BE2C (cell line): ENCODE measurements at regions not wholly inside any gene's neighbourhood (a gene's known extent, or its start where the extent isn't known, plus 50 kb on each side); places are given as distances from the start of the nearest gene placed in this dataset.

ENCODE experiments used
- DNase-seq: peaks from one replicate; pipeline ENCODE4 v3.0.0-alpha.2; 2020
- H3K27me3 ChIP-seq: fragments of 250-450 bp; sonication (Bioruptor Pico); 2 replicates; pipeline ENCODE4 v1.5.1; 2020; ENCODE audit warnings: mild to moderate bottlenecking
- H3K36me3 ChIP-seq: fragments of 250-450 bp; sonication (Bioruptor Pico); 2 replicates; pipeline ENCODE4 v1.5.1; 2020; ENCODE audit warnings: mild to moderate bottlenecking
- H3K4me1 ChIP-seq: fragments of 250-450 bp; sonication (Bioruptor Pico); 2 replicates; pipeline ENCODE4 v1.5.1; 2020
- H3K4me3 ChIP-seq: 2 replicates; pipeline ENCODE4 v1.5.1; 2011; ENCODE audit warnings: low read depth, low read length
- H3K9me3 ChIP-seq: fragments of 250-450 bp; sonication (Bioruptor Pico); 2 replicates; pipeline ENCODE4 v1.5.1; 2020
- CTCF ChIP-seq: IDR thresholded peaks from 2 replicates; pipeline ENCODE4 v1.5.1; 2012; ENCODE audit warnings: mild to moderate bottlenecking, low read depth, low read length

DNA sequence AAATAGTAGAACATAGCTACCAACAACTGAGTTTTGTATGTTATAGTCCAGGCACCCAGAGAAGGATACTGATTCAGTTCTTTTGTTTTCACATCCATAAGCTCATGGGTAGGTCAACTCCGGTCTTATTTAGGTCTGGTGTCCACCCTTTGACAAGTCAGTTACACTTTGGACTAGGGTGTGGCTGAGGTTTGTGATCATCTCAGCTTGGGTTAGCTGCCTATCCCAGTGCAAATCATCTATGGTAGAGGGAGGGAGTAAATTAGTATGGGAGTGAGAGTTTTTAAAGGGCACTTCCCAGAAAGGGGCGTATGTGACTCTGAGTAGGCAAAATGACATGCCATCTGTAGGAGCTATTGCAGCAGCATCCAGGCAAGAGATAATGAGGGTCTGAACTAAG is 66.1 kb downstream of the TANC2 start:
- Histone ChIP-seq H3K9me3 (no peaks in the 10 kb centered on the region), H3K4me1 (peaks cover 11% of the 10 kb centered on the region), H3K36me3 (peaks cover 8% of the 10 kb centered on the region; the same call in 1 of the 2 replicates), H3K4me3 (no peak overlapping the region), H3K27me3 (no peaks in the 10 kb centered on the region)
- no peak for TF ChIP-seq CTCF
- DNase-seq: no peak

DNA sequence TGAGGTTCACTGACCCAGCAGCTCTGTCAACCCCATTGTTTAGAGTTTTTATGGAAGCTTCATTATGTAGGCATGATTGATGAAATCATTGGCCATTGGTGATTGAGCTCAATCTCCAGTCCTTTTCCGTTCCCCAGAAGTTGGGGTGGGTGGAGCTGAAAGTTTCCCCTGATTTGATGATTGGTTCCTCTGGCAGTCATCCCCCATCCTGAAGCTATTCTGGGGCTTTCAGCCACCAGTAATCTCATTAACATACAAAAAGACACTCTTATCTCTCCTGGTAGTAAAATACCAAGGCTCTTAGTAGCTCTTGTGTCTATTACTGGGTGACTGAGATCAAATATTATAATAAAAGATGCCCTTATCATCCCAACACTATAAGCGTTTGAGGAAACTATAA is 67.1 kb downstream of the TANC2 start:
- Histone ChIP-seq H3K9me3 (no peaks in the 10 kb centered on the region), H3K36me3 (peaks cover 8% of the 10 kb centered on the region; the same call in 1 of the 2 replicates), H3K4me3 (no peak overlapping the region), H3K27me3 (no peaks in the 10 kb centered on the region), H3K4me1 (peaks cover 11% of the 10 kb centered on the region)
- no peak for TF ChIP-seq CTCF
- DNase-seq: no peak

GRCh38 chr17:63035271-63035670 is 69.2 kb downstream of the TANC2 start:
- TF ChIP-seq CTCF: no peak
- Histone ChIP-seq H3K9me3 (no peaks in the 10 kb centered on the region), H3K4me1 (peaks cover 15% of the 10 kb centered on the region), H3K27me3 (no peaks in the 10 kb centered on the region), H3K4me3 (no peak overlapping the region), H3K36me3 (peaks cover 8% of the 10 kb centered on the region; the same call in 1 of the 2 replicates)
- no peak for DNase-seq

- DNase-seq: no peak
- Histone ChIP-seq H3K4me1 (peaks cover 19% of the 10 kb centered on the region), H3K4me3 (no peak overlapping the region)
These were observed 69.7 kb downstream of the TANC2 start for GRCh38 chr17:63035695-63036094.

GRCh38 chr17:63039342-63039741 is 73.3 kb downstream of the TANC2 start:
- no peaks in the 10 kb centered on the region for H3K27me3 ChIP-seq
- peaks cover 3% of the 10 kb centered on the region; the same call in 1 of the 2 replicates for H3K36me3 ChIP-seq
- H3K4me1 ChIP-seq: peaks cover 8% of the 10 kb centered on the region
- DNase-seq: peak; percentile 9
- H3K9me3 ChIP-seq: no peaks in the 10 kb centered on the region
- peak overlapping the region; percentile 30 for H3K4me3 ChIP-seq
- no peak for TF ChIP-seq CTCF

More at GRCh38 chr17:63035695-63036094, 69.7 kb downstream of the TANC2 start:
- no peak for TF ChIP-seq CTCF
- no peaks in the 10 kb centered on the region for H3K9me3 ChIP-seq
- H3K27me3 ChIP-seq: no peaks in the 10 kb centered on the region
- peaks cover 8% of the 10 kb centered on the region; the same call in 1 of the 2 replicates for H3K36me3 ChIP-seq

- DNase-seq: no peak
- peaks cover 8% of the 10 kb centered on the region for H3K4me1 ChIP-seq
- no peak for TF ChIP-seq CTCF
- no peaks in the 10 kb centered on the region for H3K27me3 ChIP-seq
- no peaks in the 10 kb centered on the region for H3K36me3 ChIP-seq
- no peak overlapping the region for H3K4me3 ChIP-seq
- H3K9me3 ChIP-seq: no peaks in the 10 kb centered on the region
These were observed 74.0 kb downstream of the TANC2 start for GRCh38 chr17:63039899-63040602.
